GM19351 (cell line): ENCODE measurements at regions not wholly inside any gene's neighbourhood (a gene's known extent, or its start where the extent isn't known, plus 50 kb on each side); places are given as distances from the start of the nearest gene placed in this dataset.

Source experiments
- ATAC-seq: cut with Tn5 transposase; IDR thresholded peaks from one replicate; pipeline ENCODE4 v1.9.1; 2021; ENCODE audit warnings: mild to moderate bottlenecking, moderate library complexity; ENCODE audit not compliant: unreplicated experiment

GRCh38 chr9:18331808-18332209 lies 142.1 kb upstream of the ADAMTSL1 start:
- ATAC-seq, result no peak

- ATAC-seq, result no peak
Measured at GRCh38 chr9:18333157-18333556, 140.8 kb upstream of the ADAMTSL1 start.

DNA sequence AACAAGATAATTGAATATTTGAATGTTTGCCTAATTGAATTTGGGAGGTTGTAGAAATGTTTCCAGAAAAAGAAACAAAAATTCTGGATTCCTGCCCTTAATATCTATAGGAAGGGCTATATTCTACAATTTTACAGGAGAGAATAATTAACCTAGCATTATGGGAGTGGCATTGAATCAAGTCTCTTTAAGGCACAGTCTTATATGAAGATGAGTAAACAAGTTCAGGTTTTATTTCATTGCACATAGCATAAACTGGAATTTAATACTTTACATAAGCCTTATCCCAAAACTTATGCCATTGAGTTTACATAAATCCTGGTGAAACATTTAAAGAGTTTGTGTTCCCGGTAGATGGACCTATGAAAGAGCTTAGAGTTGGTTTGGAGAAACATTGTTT lies 138.1 kb upstream of the ADAMTSL1 start:
- ATAC-seq, result no peak

- ATAC-seq, result no peak
Measured at GRCh38 chr9:18338042-18338441, 135.9 kb upstream of the ADAMTSL1 start.

GRCh38 chr9:18343784-18344183 lies 130.2 kb upstream of the ADAMTSL1 start:
- no peak for ATAC-seq

GRCh38 chr9:18346745-18347144 lies 127.2 kb upstream of the ADAMTSL1 start:
- no peak for ATAC-seq

DNA sequence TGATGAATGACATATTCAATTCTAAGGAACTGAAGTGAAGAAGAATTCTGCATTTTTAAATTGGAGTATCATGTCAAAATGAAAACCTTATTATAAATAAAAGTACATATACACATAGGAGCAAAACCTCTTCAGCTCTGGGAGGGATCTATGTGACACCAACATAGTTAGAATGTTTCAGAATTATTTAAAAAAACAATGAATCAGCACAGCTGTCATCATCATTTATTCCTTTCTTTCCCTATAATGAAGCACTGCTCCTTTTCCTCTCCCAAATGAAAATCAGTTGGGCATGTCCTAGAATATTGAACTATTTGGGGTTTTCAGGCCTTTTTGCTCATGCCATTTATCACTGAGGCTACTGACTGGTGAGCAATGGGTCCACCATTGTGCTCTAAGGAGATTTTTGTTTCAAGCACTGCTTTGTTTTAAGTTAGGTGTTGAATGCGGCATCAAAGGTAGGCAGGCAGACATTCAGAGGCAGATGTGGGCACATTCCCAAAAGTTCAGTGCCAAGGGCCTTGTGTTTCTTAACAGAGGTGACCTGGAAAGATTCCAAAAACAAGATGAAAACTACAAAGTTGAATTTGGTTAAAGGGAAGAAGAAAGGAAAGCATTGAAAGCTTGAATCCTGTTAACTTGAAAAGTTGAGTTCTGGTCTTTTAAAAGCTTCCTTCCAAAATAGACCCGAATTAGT lies 126.4 kb upstream of the ADAMTSL1 start:
- ATAC-seq, result no peak

- ATAC-seq, result no peak
Measured at GRCh38 chr9:18348083-18348475, 125.9 kb upstream of the ADAMTSL1 start.

GRCh38 chr9:18349530-18349929 lies 124.4 kb upstream of the ADAMTSL1 start:
- ATAC-seq, result no peak

- no peak for ATAC-seq
Measured at GRCh38 chr9:18350036-18350435, 123.9 kb upstream of the ADAMTSL1 start.

- no peak for ATAC-seq
Measured at GRCh38 chr9:18350995-18351595, 122.9 kb upstream of the ADAMTSL1 start.

- ATAC-seq, result no peak
Measured at GRCh38 chr9:18352711-18353110, 121.2 kb upstream of the ADAMTSL1 start.

- ATAC-seq, result no peak
Measured at GRCh38 chr9:18353473-18353872, 120.5 kb upstream of the ADAMTSL1 start.

DNA sequence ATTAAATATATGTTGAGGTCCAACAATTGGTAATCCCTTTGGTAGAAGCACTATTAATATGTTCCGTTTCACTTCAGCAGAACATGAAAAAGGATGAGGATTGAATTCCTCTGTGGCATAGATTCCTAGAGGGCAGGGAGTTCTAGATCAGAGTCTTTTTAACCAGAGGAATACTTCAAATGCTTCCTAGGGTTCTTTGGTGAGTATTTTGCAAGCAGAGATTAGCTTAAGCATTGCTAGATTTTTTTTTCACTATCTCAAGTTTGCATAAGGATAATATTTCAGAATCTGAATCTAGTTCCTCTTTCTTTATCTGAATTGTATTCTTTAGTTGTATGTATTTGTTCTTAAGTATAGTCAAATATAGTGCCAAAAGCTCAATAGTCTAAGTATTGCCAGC lies 116.6 kb upstream of the ADAMTSL1 start:
- ATAC-seq, result no peak

DNA sequence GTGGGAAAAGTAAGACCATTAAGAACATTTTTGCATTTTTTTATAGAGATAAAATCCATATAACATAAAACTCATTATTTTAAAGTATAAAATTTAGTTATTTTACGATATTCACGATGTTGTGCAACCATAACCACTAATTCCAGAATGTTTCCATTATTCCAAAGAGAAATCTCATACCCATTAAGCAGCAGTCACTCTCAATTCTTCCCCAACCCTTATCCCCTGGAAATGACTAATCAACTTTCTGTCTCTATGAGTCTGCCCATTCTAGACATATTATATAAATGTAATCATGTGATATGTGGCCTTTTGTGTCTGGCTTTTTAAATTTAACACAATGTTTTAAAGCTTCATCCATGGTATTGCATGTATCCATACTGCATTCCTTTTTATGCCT lies 115.6 kb upstream of the ADAMTSL1 start:
- no peak for ATAC-seq

DNA sequence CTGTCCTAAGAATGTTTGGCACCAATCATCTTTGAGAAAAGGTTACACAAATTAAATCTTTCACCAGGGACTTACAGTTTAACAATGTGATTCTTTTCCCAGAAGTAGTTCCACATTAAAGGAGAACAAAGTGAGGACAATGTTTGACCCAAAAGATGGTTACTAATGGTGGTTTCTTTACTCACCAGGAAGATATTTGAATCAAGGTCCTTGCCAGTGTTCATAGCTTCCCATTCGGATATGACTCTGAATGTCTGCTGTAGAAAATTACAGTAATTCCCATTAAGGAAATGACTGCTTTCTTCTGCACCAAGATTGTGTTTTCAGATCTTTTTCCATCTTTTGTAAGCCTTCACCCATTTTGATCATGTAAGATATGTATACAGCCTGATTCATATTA lies 114.6 kb upstream of the ADAMTSL1 start:
- ATAC-seq, result no peak

DNA sequence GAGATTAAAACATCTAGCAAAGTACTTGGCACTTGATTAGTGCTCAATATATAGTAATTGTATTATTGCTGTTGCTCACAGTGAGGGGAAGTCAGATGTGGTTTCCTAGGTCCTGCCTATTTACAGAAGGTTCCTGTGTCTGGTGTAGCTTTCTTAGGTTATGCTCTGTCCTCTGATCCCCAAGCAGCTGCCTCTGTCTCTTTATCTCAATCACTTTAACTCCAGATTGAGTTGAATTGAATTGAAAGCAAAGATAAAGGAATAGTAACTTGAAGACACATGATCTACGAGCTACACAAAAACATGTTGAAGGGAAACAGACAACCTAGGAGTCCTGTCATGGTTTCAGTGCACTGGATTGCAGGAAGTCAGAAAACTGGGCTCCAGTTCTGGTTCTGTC lies 113.9 kb upstream of the ADAMTSL1 start:
- peak; percentile 40 for ATAC-seq

GRCh38 chr9:18361646-18362045 lies 112.3 kb upstream of the ADAMTSL1 start:
- ATAC-seq, result no peak

GRCh38 chr9:18362166-18362565 lies 111.8 kb upstream of the ADAMTSL1 start:
- ATAC-seq, result no peak

DNA sequence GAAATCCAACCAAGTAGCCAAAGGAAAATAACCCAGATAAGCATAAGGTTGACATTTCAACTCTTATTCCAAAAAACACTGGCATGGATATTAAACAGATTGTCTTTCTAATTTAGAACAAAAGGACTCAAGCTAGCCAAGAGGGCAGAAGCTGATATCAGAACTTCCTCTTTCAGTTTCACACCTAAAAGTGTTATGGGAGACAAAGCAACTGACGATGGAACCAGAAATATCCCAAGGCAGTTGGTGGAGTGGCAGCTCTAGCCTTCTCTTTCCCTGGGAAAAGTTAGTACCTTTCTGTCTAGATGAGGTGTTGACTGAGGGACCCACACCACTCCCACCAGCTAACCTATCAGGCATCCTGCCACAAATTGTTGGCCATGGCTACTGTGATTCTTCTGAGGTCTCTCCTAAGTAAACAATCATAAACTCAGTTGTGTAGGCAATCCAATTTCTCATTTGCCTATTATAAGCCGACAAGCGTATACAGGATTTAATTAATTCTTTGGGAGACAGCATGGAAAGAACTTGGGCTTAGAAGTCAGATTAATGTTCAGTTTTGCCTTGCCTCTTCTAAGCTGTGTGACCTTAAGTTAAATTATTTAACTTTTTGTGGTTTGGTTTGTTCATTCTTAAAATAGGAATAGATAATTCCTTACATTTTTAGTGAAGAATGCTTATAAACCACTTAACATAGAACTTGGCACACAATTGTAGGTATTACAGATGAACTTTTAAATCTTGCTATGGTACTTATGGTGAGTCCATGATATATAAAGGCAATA lies 110.9 kb upstream of the ADAMTSL1 start:
- peak; percentile 61 for ATAC-seq

- no peak for ATAC-seq
Measured at GRCh38 chr9:18365651-18366050, 108.3 kb upstream of the ADAMTSL1 start.

- peak; percentile 90 for ATAC-seq
Measured at GRCh38 chr9:18366184-18366583, 107.8 kb upstream of the ADAMTSL1 start.
